AG04450 (cell line): ENCODE measurements at regions not wholly inside any gene's neighbourhood (a gene's known extent, or its start where the extent isn't known, plus 50 kb on each side); places are given as distances from the start of the nearest gene placed in this dataset.

Experiments used
- CTCF ChIA-PET: fragments of 300-600, 350-600 bp; formaldehyde crosslinking; extraction: SDS; loops from one replicate; lab custom pipeline; 2022; ENCODE audit warnings: antibody characterized with exemption, inconsistent platforms; lab: Charles Lee
- POLR2A ChIA-PET: fragments of 350-600 bp; formaldehyde crosslinking; extraction: SDS; loops from one replicate; lab custom pipeline; 2021; ENCODE audit warnings: antibody characterized with exemption, inconsistent platforms; lab: Yijun Ruan, JAX
- DNase-seq: peaks from one replicate; pipeline ENCODE4 v3.0.0-alpha.2; 2011; ENCODE audit warnings: low read depth, low spot score
- H3K27ac ChIP-seq: one replicate; pipeline ENCODE4 v1.5.1; 2012; ENCODE audit warnings: low read depth, low read length, control low read depth
- H3K27me3 ChIP-seq: one replicate; pipeline ENCODE4 v1.6.0; 2012; ENCODE audit warnings: low read length; ENCODE audit not compliant: control insufficient read depth, insufficient read depth
- H3K4me3 ChIP-seq: 2 replicates; pipeline ENCODE4 v1.5.1; 2011; ENCODE audit warnings: mild to moderate bottlenecking, low read depth, low read length, control low read depth
- H3K9me3 ChIP-seq: 2 replicates; pipeline ENCODE4 v1.5.1; 2012; ENCODE audit warnings: low read length; ENCODE audit not compliant: control insufficient read depth, insufficient read depth
- CTCF ChIP-seq: IDR thresholded peaks from 2 replicates; pipeline ENCODE4 v1.5.1; 2011; ENCODE audit warnings: low read depth, low read length, control low read depth, inconsistent platforms

DNA sequence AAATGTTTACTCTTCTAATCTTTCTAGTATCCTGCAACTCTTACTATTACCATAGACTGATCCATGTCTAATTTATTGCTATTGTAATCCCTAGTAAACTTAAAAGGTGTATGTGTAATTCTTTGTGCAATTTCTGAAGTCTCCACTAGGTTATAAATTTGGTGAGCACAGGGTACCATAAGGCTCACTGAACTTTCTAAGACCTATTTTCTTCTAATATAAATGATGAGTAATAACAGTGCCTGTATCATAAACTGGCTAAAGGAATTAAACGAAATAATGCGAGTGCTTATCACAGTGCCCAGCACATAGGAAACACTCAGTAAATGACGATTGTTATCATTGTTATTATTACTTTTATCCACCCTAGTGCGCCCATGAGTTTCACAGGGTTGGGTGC is 119.1 kb downstream of the KLF12 start:
- H3K4me3 ChIP-seq: no peak overlapping the region
- CTCF ChIA-PET: no interaction called here
- no peak for DNase-seq
- TF ChIP-seq CTCF: no peak; the same call in 1 of the 2 replicates
- no peaks in the 10 kb centered on the region for H3K9me3 ChIP-seq
- H3K27me3 ChIP-seq: no peaks in the 10 kb centered on the region
- POLR2A ChIA-PET: no interaction called here
- H3K27ac ChIP-seq: no peak overlapping the region

DNA sequence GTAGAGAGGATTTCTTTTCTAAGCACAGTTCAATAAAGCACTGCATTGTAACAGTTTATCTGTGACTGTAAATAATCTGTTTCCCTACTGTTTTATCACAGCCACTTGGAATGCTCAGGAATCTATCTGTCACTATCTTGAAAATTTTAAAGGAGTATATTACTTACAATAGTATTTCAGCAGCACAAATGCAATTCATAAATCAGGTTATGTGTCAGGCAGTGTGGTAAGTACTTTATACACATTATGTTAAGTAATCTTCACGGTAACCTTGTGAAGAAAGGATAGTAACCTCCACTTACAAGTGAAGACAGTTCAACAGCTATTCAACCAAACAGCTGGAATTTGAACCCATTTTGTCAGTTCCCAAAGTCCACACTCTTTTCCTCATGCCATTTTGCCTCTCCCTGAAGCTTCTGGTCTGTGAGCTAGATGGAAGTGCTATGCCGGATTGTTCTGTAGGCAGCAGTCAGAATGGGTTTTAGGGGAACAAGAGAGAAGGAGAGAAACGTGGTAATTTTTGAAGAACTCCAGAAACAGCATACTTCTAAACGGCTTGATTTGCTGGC is 125.0 kb downstream of the KLF12 start:
- H3K27ac ChIP-seq: no peak overlapping the region
- no peak for TF ChIP-seq CTCF
- H3K4me3 ChIP-seq: no peak overlapping the region
- H3K27me3 ChIP-seq: no peaks in the 10 kb centered on the region
- ChIA-PET POLR2A (no interaction called here), CTCF (no interaction called here)
- peaks cover 2% of the 10 kb centered on the region; the same call in 1 of the 2 replicates for H3K9me3 ChIP-seq
- no peak for DNase-seq

GRCh38 chr13:74006666-74007065 is 127.5 kb downstream of the KLF12 start:
- no peak overlapping the region for H3K4me3 ChIP-seq
- ChIA-PET POLR2A (no interaction called here), CTCF (no interaction called here)
- TF ChIP-seq CTCF: no peak
- peaks cover 2% of the 10 kb centered on the region; the same call in 1 of the 2 replicates for H3K9me3 ChIP-seq
- no peak overlapping the region for H3K27ac ChIP-seq
- no peak for DNase-seq
- no peaks in the 10 kb centered on the region for H3K27me3 ChIP-seq

- no peak overlapping the region for H3K4me3 ChIP-seq
- no peak overlapping the region for H3K27ac ChIP-seq
- no peak for DNase-seq
- no peaks in the 10 kb centered on the region for H3K27me3 ChIP-seq
- peaks cover 2% of the 10 kb centered on the region; the same call in 1 of the 2 replicates for H3K9me3 ChIP-seq
- TF ChIP-seq CTCF: no peak
- ChIA-PET POLR2A (no interaction called here), CTCF (no interaction called here)
These were observed 128.7 kb downstream of the KLF12 start for GRCh38 chr13:74005320-74006157.

DNA sequence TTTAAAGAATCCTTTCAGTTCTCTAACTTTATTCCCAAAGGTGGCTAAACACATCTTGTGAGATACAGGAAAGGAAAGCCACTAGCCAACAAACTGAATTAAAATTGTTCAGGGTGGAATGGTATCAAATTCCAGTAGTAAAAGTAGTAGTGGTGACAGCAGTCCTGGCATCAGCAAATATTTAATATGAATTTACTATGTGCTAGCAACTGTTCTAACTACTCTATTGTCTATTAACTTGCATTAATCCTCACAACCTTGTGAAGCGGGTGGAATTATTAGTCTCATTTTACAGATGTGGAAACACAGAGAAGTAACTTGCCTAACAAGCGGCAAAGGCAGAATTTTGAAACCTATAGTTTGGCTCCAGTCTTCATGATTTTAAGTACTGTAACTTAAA is 130.1 kb downstream of the KLF12 start:
- CTCF ChIA-PET: no interaction called here
- Histone ChIP-seq H3K4me3 (no peak overlapping the region), H3K27ac (no peak overlapping the region), H3K9me3 (peaks cover 2% of the 10 kb centered on the region; the same call in 1 of the 2 replicates), H3K27me3 (no peaks in the 10 kb centered on the region)
- no peak for DNase-seq
- POLR2A ChIA-PET: no interaction called here
- no peak for TF ChIP-seq CTCF
